GM12878 (cell line): ENCODE measurements at regions not wholly inside any gene's neighbourhood (a gene's known extent, or its start where the extent isn't known, plus 50 kb on each side); places are given as distances from the start of the nearest gene placed in this dataset.

Experiments used
- ATAC-seq: fragments of 200-7000 bp; cut with Tn5 transposase; 3 replicates; pipeline ENCODE4 v1.9.1; 2020; ENCODE audit warnings: mild to moderate bottlenecking, moderate library complexity
- BruUV-seq: library from RNA; stranded (reverse); fragments of 400-500 nt; replicated peaks from 2 replicates; lab custom pipeline; 2021; lab: Mats Ljungman, UMichigan
- CTCF ChIA-PET: fragments of 300-600 bp; sonication (Branson Sonifier 250); formaldehyde crosslinking; extraction: SDS; loops from one replicate; lab custom pipeline; 2021; ENCODE audit warnings: inconsistent platforms; lab: Yijun Ruan, JAX
- POLR2A ChIA-PET: fragments of 350-600 bp; formaldehyde crosslinking; extraction: SDS; loops from one replicate; lab custom pipeline; 2021; ENCODE audit warnings: inconsistent platforms; lab: Charles Lee
- RAD21 ChIA-PET: fragments of 300-600 bp; sonication (Branson Sonifier 250); formaldehyde crosslinking; loops from one replicate; lab custom pipeline; 2023; ENCODE audit warnings: antibody characterized with exemption; ENCODE audit not compliant: unreplicated experiment; lab: Charles Lee
- SMC1A ChIA-PET: fragments of 300-600 bp; sonication (Branson Sonifier 250); formaldehyde crosslinking; loops from one replicate; lab custom pipeline; 2023; ENCODE audit not compliant: unreplicated experiment, uncharacterized antibody; lab: Charles Lee
- DNase-seq: peaks from one replicate; pipeline ENCODE4 v3.0.0-alpha.2; 2011; ENCODE audit warnings: low read depth, low spot score
- FAIRE-seq: peaks from 3 replicates; lab custom pipeline; 2011; peaks lifted over from hg19 to GRCh38; lab: Jason Lieb, UNC
- H2AFZ ChIP-seq: 2 replicates; pipeline ENCODE4 v1.6.0; 2011; ENCODE audit warnings: low read depth, low read length, control low read depth; ENCODE audit not compliant: control insufficient read depth
- H3K27ac ChIP-seq: 2 replicates; pipeline ENCODE4 v1.5.1; 2011; ENCODE audit warnings: control low read depth; ENCODE audit not compliant: control insufficient read depth, insufficient read depth
- H3K27me3 ChIP-seq, 2 experiments: replicated peaks in 1 of 2; 2 replicates each; pipeline versions ENCODE4 v1.6.0 to v1.6.1; 2011; ENCODE audit warnings: low read length in 1 of 2; ENCODE audit not compliant: control insufficient read depth in 2 of 2, insufficient read depth in 2 of 2
- H3K36me3 ChIP-seq, 2 experiments: 2 replicates each; pipeline ENCODE4 v1.5.1; 2011; ENCODE audit warnings: low read length in 1 of 2; ENCODE audit not compliant: control insufficient read depth in 2 of 2, insufficient read depth in 2 of 2
- H3K4me1 ChIP-seq: 2 replicates; pipeline ENCODE4 v1.6.1; 2011; ENCODE audit warnings: mild to moderate bottlenecking, low read length, moderate library complexity, mixed read lengths; ENCODE audit not compliant: control insufficient read depth, insufficient read depth
- H3K4me2 ChIP-seq: 2 replicates; pipeline ENCODE4 v1.6.0; 2011; ENCODE audit warnings: control low read depth; ENCODE audit not compliant: control insufficient read depth, insufficient read depth
- H3K4me3 ChIP-seq: fragments of 200-600 bp; sonication (generic); 2 replicates; pipeline ENCODE4 v1.5.1; 2016
- H3K79me2 ChIP-seq: 2 replicates; pipeline ENCODE4 v1.6.0; 2011; ENCODE audit warnings: low read length; ENCODE audit not compliant: control insufficient read depth, insufficient read depth
- H3K9ac ChIP-seq: 2 replicates; pipeline ENCODE4 v1.8.0; 2011; ENCODE audit warnings: low read length, control low read depth, mixed read lengths; ENCODE audit not compliant: control insufficient read depth, insufficient read depth
- H3K9me3 ChIP-seq: replicated peaks from 3 replicates; pipeline ENCODE4 v1.5.1; 2011; ENCODE audit warnings: mild to moderate bottlenecking, low read length; ENCODE audit not compliant: control insufficient read depth, insufficient read depth
- H4K20me1 ChIP-seq: 2 replicates; pipeline ENCODE4 v1.6.0; 2011; ENCODE audit not compliant: control insufficient read depth, insufficient read depth
- EP300 ChIP-seq, 2 experiments: fragments of 150-350 bp in 1 of 2; IDR thresholded peaks; 2 replicates each; pipeline ENCODE4 v1.6.1; 2011 to 2012; ENCODE audit warnings: low read depth in 2 of 2, low read length in 2 of 2, borderline replicate concordance in 1 of 2, improper control_type of control experiment in 1 of 2, inconsistent platforms in 1 of 2; ENCODE audit not compliant: control insufficient read depth in 1 of 2
- FOXK2 ChIP-seq: fragments of 450-650 bp; IDR thresholded peaks from 2 replicates; pipeline ENCODE4 v1.6.1; 2017; ENCODE audit warnings: mild to moderate bottlenecking, moderate library complexity
- HDAC6 ChIP-seq: fragments of 200-600 bp; sonication (generic); IDR thresholded peaks from one replicate; pipeline ENCODE4 v1.8.0; 2017; ENCODE audit warnings: antibody characterized with exemption; ENCODE audit not compliant: unreplicated experiment
- KLF5 ChIP-seq: fragments of 450-650 bp; IDR thresholded peaks from 2 replicates; pipeline ENCODE4 v1.6.1; 2014; ENCODE audit warnings: mild to moderate bottlenecking; ENCODE audit not compliant: partially characterized antibody
- MYB ChIP-seq: fragments of 150-350 bp; IDR thresholded peaks from 2 replicates; pipeline ENCODE4 v1.6.1; 2014; ENCODE audit warnings: mild to moderate bottlenecking, low read depth, low read length, borderline replicate concordance
- PML ChIP-seq: IDR thresholded peaks from 2 replicates; pipeline ENCODE4 v1.6.1; 2012; ENCODE audit warnings: low read length, inconsistent platforms
- POLR2A ChIP-seq: IDR thresholded peaks from 2 replicates; pipeline ENCODE4 v1.6.1; 2011; ENCODE audit warnings: low read depth, mild to moderate bottlenecking, low read length
- POLR2AphosphoS5 ChIP-seq: IDR thresholded peaks from 2 replicates; pipeline ENCODE4 v1.6.1; 2011; ENCODE audit warnings: mild to moderate bottlenecking, low read length, inconsistent platforms
- SP1 ChIP-seq: IDR thresholded peaks from one replicate; pipeline ENCODE4 v1.6.1; 2011; ENCODE audit warnings: low read depth, low read length
- ZNF622 ChIP-seq: fragments of 450-650 bp; IDR thresholded peaks from 2 replicates; pipeline ENCODE4 v1.6.1; 2017; ENCODE audit warnings: mild to moderate bottlenecking, inconsistent platforms
- ZSCAN29 ChIP-seq: fragments of 450-650 bp; IDR thresholded peaks from 2 replicates; pipeline ENCODE4 v1.6.1; 2017; ENCODE audit warnings: mild to moderate bottlenecking, moderate library complexity
- WGBS: methylation state at CpG from one replicate; pipeline ENCODE4 v1.1.6; 2016; ENCODE audit warnings: low lambda C conversion rate; ENCODE audit not compliant: insufficient replicate concordance, insufficient coverage; ENCODE audit errors: missing lambda C conversion rate; 5-methylcytosine and 5-hydroxymethylcytosine counted together
- in situ Hi-C: fragments of 300-500 bp; cut with MboI; formaldehyde crosslinking; loops from 9 replicates; pipeline ENCODE4 v1.14.3; 2018; ENCODE audit warnings: mixed read lengths
- intact Hi-C: fragments of 100-400 bp; cut with micrococcal nuclease; formaldehyde crosslinking; loops from one replicate; pipeline ENCODE4 v1.14.2; 2022; ENCODE audit not compliant: unreplicated experiment
- TF ChIP-seq, protein P1 (sequence below): fragments of 450-650 bp; IDR thresholded peaks from 2 replicates; pipeline ENCODE4 v1.6.1; 2016; ENCODE audit warnings: mild to moderate bottlenecking, moderate library complexity, borderline replicate concordance
- TF ChIP-seq, protein P2 (sequence below): IDR thresholded peaks from 2 replicates; pipeline ENCODE4 v1.6.1; 2011; ENCODE audit warnings: low read depth, mild to moderate bottlenecking, low read length, moderate library complexity, borderline replicate concordance; ENCODE audit errors: extremely low read depth
- TF ChIP-seq, protein P3 (sequence below): fragments of 450-650 bp; IDR thresholded peaks from 2 replicates; pipeline ENCODE4 v1.6.1; 2016; ENCODE audit warnings: mild to moderate bottlenecking

DNA sequence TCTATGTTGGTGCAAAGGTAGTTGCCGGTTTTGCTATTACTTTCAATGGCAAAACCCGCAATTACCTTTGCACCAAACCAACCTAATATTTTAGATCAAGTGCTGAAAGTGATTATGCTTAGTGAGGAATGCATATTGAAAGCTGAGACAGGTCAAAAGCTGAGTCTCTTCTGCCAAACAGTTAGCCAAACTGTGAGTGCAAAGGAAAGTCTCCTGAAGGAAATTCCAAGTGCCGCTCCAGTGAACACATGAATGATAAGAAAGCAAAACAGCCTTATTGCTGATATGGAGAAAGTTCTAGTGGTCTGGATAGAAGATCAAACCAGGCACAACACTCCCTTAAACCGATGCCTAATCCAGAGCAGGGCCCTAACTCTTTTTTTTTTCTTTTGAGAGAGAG lies 83.1 kb upstream of the ERRFI1 start (continued):
- TF ChIP-seq, protein P1, sequence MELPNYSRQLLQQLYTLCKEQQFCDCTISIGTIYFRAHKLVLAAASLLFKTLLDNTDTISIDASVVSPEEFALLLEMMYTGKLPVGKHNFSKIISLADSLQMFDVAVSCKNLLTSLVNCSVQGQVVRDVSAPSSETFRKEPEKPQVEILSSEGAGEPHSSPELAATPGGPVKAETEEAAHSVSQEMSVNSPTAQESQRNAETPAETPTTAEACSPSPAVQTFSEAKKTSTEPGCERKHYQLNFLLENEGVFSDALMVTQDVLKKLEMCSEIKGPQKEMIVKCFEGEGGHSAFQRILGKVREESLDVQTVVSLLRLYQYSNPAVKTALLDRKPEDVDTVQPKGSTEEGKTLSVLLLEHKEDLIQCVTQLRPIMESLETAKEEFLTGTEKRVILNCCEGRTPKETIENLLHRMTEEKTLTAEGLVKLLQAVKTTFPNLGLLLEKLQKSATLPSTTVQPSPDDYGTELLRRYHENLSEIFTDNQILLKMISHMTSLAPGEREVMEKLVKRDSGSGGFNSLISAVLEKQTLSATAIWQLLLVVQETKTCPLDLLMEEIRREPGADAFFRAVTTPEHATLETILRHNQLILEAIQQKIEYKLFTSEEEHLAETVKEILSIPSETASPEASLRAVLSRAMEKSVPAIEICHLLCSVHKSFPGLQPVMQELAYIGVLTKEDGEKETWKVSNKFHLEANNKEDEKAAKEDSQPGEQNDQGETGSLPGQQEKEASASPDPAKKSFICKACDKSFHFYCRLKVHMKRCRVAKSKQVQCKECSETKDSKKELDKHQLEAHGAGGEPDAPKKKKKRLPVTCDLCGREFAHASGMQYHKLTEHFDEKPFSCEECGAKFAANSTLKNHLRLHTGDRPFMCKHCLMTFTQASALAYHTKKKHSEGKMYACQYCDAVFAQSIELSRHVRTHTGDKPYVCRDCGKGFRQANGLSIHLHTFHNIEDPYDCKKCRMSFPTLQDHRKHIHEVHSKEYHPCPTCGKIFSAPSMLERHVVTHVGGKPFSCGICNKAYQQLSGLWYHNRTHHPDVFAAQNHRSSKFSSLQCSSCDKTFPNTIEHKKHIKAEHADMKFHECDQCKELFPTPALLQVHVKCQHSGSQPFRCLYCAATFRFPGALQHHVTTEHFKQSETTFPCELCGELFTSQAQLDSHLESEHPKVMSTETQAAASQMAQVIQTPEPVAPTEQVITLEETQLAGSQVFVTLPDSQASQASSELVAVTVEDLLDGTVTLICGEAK: no peak
- no peak for TF ChIP-seq PML

DNA sequence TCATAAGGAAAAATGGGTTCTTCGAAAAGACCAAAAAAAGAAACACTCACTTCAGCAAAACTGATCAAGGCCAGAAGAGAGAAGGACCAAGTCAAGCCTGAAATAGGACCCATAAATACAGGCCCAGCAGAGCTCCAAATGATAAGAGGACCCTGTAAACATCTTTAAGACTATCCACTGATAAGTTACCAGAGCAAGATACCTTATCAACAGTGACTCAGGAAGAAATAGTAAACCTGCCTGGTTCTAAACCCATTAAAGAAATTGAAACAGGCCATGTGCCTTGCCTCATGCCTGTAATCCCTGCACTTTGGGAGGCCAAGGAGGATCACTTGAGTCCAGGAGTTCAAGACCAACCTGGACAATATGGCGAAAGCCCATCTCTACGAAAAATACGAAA lies 81.8 kb upstream of the ERRFI1 start:
- no peaks in the 10 kb centered on the region for H3K79me2 ChIP-seq
- no peak for FAIRE-seq
- TF ChIP-seq EP300 (IDR thresholded peaks at IDR 0.05; ENCODE audit: borderline replicate concordance in 1 of 2, control insufficient read depth in 1 of 2, low read depth in 2 of 2, low read length in 2 of 2): no peak
- no peak for TF ChIP-seq POLR2AphosphoS5
- TF ChIP-seq, protein P2, sequence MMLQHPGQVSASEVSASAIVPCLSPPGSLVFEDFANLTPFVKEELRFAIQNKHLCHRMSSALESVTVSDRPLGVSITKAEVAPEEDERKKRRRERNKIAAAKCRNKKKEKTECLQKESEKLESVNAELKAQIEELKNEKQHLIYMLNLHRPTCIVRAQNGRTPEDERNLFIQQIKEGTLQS: no peak
- TF ChIP-seq, protein P3, sequence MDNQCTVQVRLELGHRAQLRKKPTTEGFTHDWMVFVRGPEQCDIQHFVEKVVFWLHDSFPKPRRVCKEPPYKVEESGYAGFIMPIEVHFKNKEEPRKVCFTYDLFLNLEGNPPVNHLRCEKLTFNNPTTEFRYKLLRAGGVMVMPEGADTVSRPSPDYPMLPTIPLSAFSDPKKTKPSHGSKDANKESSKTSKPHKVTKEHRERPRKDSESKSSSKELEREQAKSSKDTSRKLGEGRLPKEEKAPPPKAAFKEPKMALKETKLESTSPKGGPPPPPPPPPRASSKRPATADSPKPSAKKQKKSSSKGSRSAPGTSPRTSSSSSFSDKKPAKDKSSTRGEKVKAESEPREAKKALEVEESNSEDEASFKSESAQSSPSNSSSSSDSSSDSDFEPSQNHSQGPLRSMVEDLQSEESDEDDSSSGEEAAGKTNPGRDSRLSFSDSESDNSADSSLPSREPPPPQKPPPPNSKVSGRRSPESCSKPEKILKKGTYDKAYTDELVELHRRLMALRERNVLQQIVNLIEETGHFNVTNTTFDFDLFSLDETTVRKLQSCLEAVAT: no peak
- no peak for TF ChIP-seq HDAC6
- no peak for TF ChIP-seq FOXK2
- TF ChIP-seq POLR2A: no peak
- TF ChIP-seq ZNF622: no peak
- no peak for TF ChIP-seq ZSCAN29
- no peak for TF ChIP-seq KLF5
- TF ChIP-seq PML: no peak
- no peak for TF ChIP-seq MYB
- TF ChIP-seq SP1: no peak
- TF ChIP-seq, all 136 proteins: peak for 0
- Histone ChIP-seq H3K27ac (no peak overlapping the region), H3K4me1 (peaks cover 5% of the 10 kb centered on the region), H3K36me3 (no peaks in the 10 kb centered on the region), H2AFZ (no peak overlapping the region), H3K9me3 (peaks cover 2% of the 10 kb centered on the region; the same call in 1 of the 3 replicates), H3K27me3 (no peaks in the 10 kb centered on the region), H4K20me1 (no peaks in the 10 kb centered on the region), H3K9ac (no peak overlapping the region), H3K4me2 (no peak overlapping the region), H3K4me3 (no peak overlapping the region)
- intact Hi-C loops: no loop called here
- DNase-seq (no peak), ATAC-seq (no peak)
- ChIA-PET CTCF (no interaction called here), SMC1A (no interaction called here), RAD21 (no interaction called here), POLR2A (no interaction called here)
- in situ Hi-C loops: no loop called here
- 73% methylated on average over 4 of the region's 4 CpGs for WGBS
- BruUV-seq: no TSS peak
